Astrocyte (in vitro differentiated cells and primary cell): ENCODE measurements at regions not wholly inside any gene's neighbourhood (a gene's known extent, or its start where the extent isn't known, plus 50 kb on each side); places are given as distances from the start of the nearest gene placed in this dataset.

Experiments
- DNase-seq: peaks from one replicate; pipeline ENCODE4 v3.0.0-alpha.2; 2010; ENCODE audit warnings: low read depth
- FAIRE-seq: peaks from 2 replicates; lab custom pipeline; 2011; peaks lifted over from hg19 to GRCh38; lab: Jason Lieb, UNC
- H2AFZ ChIP-seq: 2 replicates; pipeline ENCODE4 v1.6.0; 2012; ENCODE audit warnings: low read depth, low read length, inconsistent platforms
- H3K27ac ChIP-seq: 2 replicates; pipeline ENCODE4 v1.5.1; 2011; ENCODE audit warnings: low read depth, low read length, inconsistent platforms
- H3K27me3 ChIP-seq: 2 replicates; pipeline ENCODE4 v1.6.0; 2011; ENCODE audit warnings: low read length, inconsistent platforms; ENCODE audit not compliant: insufficient read depth
- H3K36me3 ChIP-seq: 2 replicates; pipeline ENCODE4 v1.5.1; 2011; ENCODE audit warnings: low read length, inconsistent platforms; ENCODE audit not compliant: insufficient read depth
- H3K4me1 ChIP-seq: 2 replicates; pipeline ENCODE4 v1.5.1; 2011; ENCODE audit warnings: low read length, inconsistent platforms; ENCODE audit not compliant: insufficient read depth
- H3K4me2 ChIP-seq: 2 replicates; pipeline ENCODE4 v1.6.0; 2012; ENCODE audit warnings: low read length, inconsistent platforms
- H3K4me3 ChIP-seq: 2 replicates; pipeline ENCODE4 v1.5.1; 2011; ENCODE audit warnings: low read depth, mild to moderate bottlenecking, low read length, inconsistent platforms; ENCODE audit not compliant: insufficient read depth
- H3K79me2 ChIP-seq: 2 replicates; pipeline ENCODE4 v1.6.0; 2012; ENCODE audit warnings: mild to moderate bottlenecking, low read length, inconsistent platforms; ENCODE audit not compliant: insufficient read depth
- H3K9ac ChIP-seq: 2 replicates; pipeline ENCODE4 v1.6.0; 2012; ENCODE audit warnings: mild to moderate bottlenecking, low read length, inconsistent platforms
- H3K9me3 ChIP-seq: 2 replicates; pipeline ENCODE4 v1.5.1; 2012; ENCODE audit warnings: low read depth, mild to moderate bottlenecking, low read length, inconsistent platforms; ENCODE audit not compliant: insufficient read depth
- H4K20me1 ChIP-seq: 2 replicates; pipeline ENCODE4 v1.6.0; 2012; ENCODE audit warnings: low read length, inconsistent platforms; ENCODE audit not compliant: insufficient read depth
- H3K27ac Mint-ChIP-seq: one replicate; pipeline ENCODE4 v1.8.0; 2021; ENCODE audit warnings: mild to moderate bottlenecking, mixed read lengths; ENCODE audit not compliant: unreplicated experiment
- H3K27me3 Mint-ChIP-seq: one replicate; pipeline ENCODE4 v1.8.0; 2021; ENCODE audit warnings: low read depth, mixed read lengths; ENCODE audit not compliant: unreplicated experiment
- H3K36me3 Mint-ChIP-seq: one replicate; pipeline ENCODE4 v1.8.0; 2021; ENCODE audit warnings: low read depth, mixed read lengths; ENCODE audit not compliant: unreplicated experiment
- H3K4me1 Mint-ChIP-seq: one replicate; pipeline ENCODE4 v1.8.0; 2021; ENCODE audit warnings: low read depth, mixed read lengths; ENCODE audit not compliant: unreplicated experiment
- H3K4me3 Mint-ChIP-seq: one replicate; pipeline ENCODE4 v1.8.0; 2021; ENCODE audit warnings: mild to moderate bottlenecking, moderate library complexity, mixed read lengths; ENCODE audit not compliant: unreplicated experiment
- H3K9me3 Mint-ChIP-seq: one replicate; pipeline ENCODE4 v1.8.0; 2021; ENCODE audit warnings: mild to moderate bottlenecking, mixed read lengths; ENCODE audit not compliant: unreplicated experiment
- EZH2 ChIP-seq: IDR thresholded peaks from 2 replicates; pipeline ENCODE4 v1.6.1; 2012; ENCODE audit warnings: mild to moderate bottlenecking, low read length, inconsistent platforms; ENCODE audit not compliant: insufficient read depth
- TF ChIP-seq, protein P1 (sequence below): IDR thresholded peaks from 2 replicates; pipeline ENCODE4 v1.5.1; 2011; ENCODE audit warnings: low read depth, mild to moderate bottlenecking, inconsistent platforms, low read length, moderate library complexity; ENCODE audit not compliant: insufficient read depth

DNA sequence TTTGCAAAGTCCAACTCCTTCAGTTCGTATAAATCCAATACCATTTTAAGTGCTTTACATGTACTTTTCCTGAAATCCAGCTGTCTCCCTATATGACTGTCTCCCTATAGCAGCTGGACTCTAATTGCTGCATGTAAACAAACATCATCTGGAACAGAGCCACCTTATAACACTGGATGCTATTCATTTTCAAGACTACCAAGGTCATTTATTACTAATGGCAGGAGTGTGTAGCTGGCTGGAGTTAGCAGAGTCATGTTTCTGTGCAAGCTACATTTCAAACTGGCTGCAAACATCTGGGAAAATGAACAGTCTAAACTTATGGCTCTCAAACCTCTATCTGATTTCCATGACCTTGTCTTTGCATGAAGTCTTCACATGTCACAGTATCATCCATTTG lies 575.2 kb downstream of the PIK3C3 start:
- no peaks in the 10 kb centered on the region for H3K27me3 Mint-ChIP-seq

DNA sequence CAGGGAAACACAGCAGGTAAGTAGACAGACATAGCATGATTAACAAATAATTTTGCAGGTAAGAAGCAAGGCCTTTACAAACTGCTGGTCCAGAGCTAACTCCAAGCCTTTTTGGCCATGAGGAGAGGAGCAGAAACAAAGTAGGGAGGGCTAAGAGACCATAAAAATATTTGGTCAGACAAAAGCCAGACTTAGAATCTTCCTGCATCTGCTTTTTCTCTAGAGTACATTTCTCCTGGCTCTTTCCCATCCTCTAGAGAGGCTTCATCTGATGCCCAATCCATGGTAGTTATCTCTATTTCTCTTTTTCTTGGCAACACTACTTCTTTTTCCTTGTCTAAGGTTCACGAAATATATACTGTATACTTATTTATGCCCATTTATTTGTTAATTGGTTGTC lies 577.1 kb downstream of the PIK3C3 start:
- no peak overlapping the region for H3K27ac ChIP-seq
- H3K9ac ChIP-seq = no peak overlapping the region
- no peaks in the 10 kb centered on the region for H4K20me1 ChIP-seq
- H3K4me3 ChIP-seq = no peak overlapping the region
- H3K4me2 ChIP-seq = no peak overlapping the region
- H3K4me1 ChIP-seq = no peaks in the 10 kb centered on the region
- peaks cover 3% of the 10 kb centered on the region for H3K9me3 ChIP-seq
- FAIRE-seq (no peak), DNase-seq (no peak)
- no peak overlapping the region for H2AFZ ChIP-seq
- Mint-ChIP-seq H3K4me1 (no peaks in the 10 kb centered on the region), H3K36me3 (no peaks in the 10 kb centered on the region), H3K27me3 (no peaks in the 10 kb centered on the region), H3K9me3 (no peaks in the 10 kb centered on the region), H3K4me3 (no peak overlapping the region), H3K27ac (no peak overlapping the region)
- TF ChIP-seq, protein P1, sequence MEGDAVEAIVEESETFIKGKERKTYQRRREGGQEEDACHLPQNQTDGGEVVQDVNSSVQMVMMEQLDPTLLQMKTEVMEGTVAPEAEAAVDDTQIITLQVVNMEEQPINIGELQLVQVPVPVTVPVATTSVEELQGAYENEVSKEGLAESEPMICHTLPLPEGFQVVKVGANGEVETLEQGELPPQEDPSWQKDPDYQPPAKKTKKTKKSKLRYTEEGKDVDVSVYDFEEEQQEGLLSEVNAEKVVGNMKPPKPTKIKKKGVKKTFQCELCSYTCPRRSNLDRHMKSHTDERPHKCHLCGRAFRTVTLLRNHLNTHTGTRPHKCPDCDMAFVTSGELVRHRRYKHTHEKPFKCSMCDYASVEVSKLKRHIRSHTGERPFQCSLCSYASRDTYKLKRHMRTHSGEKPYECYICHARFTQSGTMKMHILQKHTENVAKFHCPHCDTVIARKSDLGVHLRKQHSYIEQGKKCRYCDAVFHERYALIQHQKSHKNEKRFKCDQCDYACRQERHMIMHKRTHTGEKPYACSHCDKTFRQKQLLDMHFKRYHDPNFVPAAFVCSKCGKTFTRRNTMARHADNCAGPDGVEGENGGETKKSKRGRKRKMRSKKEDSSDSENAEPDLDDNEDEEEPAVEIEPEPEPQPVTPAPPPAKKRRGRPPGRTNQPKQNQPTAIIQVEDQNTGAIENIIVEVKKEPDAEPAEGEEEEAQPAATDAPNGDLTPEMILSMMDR = no peak
- TF ChIP-seq EZH2 = no peak
- H3K27me3 ChIP-seq = no peaks in the 10 kb centered on the region
- no peaks in the 10 kb centered on the region for H3K36me3 ChIP-seq
- no peaks in the 10 kb centered on the region for H3K79me2 ChIP-seq

More for the DNA sequence above, 575.2 kb downstream of the PIK3C3 start:
- no peak for DNase-seq
- H3K36me3 ChIP-seq = no peaks in the 10 kb centered on the region
- peaks cover 3% of the 10 kb centered on the region for H3K9me3 ChIP-seq
- H4K20me1 ChIP-seq = no peaks in the 10 kb centered on the region
- no peak overlapping the region for H3K4me3 Mint-ChIP-seq
- H3K79me2 ChIP-seq = no peaks in the 10 kb centered on the region
- no peaks in the 10 kb centered on the region for H3K4me1 Mint-ChIP-seq
- H3K4me3 ChIP-seq = no peak overlapping the region
- H3K27me3 ChIP-seq = no peaks in the 10 kb centered on the region
- TF ChIP-seq, protein P1 = no peak
- no peak for TF ChIP-seq EZH2
- no peaks in the 10 kb centered on the region for H3K4me1 ChIP-seq
- no peak overlapping the region for H3K27ac ChIP-seq
- H3K27ac Mint-ChIP-seq = no peak overlapping the region
- no peaks in the 10 kb centered on the region for H3K36me3 Mint-ChIP-seq
- no peak overlapping the region for H2AFZ ChIP-seq
- no peaks in the 10 kb centered on the region for H3K9me3 Mint-ChIP-seq
- no peak overlapping the region for H3K4me2 ChIP-seq
- no peak overlapping the region for H3K9ac ChIP-seq
- no peak for FAIRE-seq

DNA sequence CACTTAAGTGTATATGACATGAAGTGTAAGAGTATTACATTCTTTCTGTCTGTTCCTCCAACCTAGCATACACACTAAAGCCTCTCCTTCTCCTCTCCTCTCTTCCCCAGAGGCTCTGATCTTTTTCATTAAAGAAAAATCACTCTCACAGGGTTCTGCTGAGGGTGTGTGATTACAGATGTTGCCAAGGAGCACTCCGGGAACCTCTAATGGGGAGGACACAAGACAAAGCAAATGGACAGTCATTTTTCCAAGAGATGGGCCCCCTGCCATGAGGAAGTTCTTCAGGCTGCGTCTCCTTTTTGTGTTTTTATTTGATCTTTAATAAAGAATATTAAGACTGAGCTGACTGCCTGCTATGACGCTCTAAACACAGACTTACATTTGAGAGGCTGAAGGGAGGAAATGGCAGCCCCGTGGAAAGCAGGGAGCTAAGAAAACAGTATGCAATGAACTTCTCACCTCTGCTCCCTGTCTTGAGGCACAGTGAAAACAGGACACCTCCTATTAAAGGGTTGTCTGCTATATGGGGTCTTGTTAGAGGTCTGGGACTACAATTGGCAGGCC lies 578.1 kb downstream of the PIK3C3 start:
- Histone ChIP-seq H3K27me3 (no peaks in the 10 kb centered on the region), H3K79me2 (no peaks in the 10 kb centered on the region), H3K4me3 (no peak overlapping the region), H3K27ac (no peak overlapping the region), H3K9ac (no peak overlapping the region), H2AFZ (no peak overlapping the region), H3K9me3 (peaks cover 3% of the 10 kb centered on the region), H3K36me3 (no peaks in the 10 kb centered on the region), H3K4me1 (no peaks in the 10 kb centered on the region), H3K4me2 (no peak overlapping the region), H4K20me1 (no peaks in the 10 kb centered on the region)
- no peak overlapping the region for H3K27ac Mint-ChIP-seq
- no peak overlapping the region for H3K4me3 Mint-ChIP-seq
- FAIRE-seq = no peak
- TF ChIP-seq EZH2 = no peak
- TF ChIP-seq, protein P1 = no peak
- no peaks in the 10 kb centered on the region for H3K27me3 Mint-ChIP-seq
- H3K4me1 Mint-ChIP-seq = no peaks in the 10 kb centered on the region
- no peak for DNase-seq
- no peaks in the 10 kb centered on the region for H3K9me3 Mint-ChIP-seq
- no peaks in the 10 kb centered on the region for H3K36me3 Mint-ChIP-seq
